SHP77 (cell line): ENCODE measurements at regions not wholly inside any gene's neighbourhood (a gene's known extent, or its start where the extent isn't known, plus 50 kb on each side); places are given as distances from the start of the nearest gene placed in this dataset.

Source experiments
- DNase-seq, 2 experiments: peaks; one replicate each; lab custom pipeline; 2025; lab: John Stamatoyannopoulos, UW

GRCh38 chr14:101504096-101504948 lies 57.0 kb upstream of the DIO3 start:
- no peak for DNase-seq

DNA sequence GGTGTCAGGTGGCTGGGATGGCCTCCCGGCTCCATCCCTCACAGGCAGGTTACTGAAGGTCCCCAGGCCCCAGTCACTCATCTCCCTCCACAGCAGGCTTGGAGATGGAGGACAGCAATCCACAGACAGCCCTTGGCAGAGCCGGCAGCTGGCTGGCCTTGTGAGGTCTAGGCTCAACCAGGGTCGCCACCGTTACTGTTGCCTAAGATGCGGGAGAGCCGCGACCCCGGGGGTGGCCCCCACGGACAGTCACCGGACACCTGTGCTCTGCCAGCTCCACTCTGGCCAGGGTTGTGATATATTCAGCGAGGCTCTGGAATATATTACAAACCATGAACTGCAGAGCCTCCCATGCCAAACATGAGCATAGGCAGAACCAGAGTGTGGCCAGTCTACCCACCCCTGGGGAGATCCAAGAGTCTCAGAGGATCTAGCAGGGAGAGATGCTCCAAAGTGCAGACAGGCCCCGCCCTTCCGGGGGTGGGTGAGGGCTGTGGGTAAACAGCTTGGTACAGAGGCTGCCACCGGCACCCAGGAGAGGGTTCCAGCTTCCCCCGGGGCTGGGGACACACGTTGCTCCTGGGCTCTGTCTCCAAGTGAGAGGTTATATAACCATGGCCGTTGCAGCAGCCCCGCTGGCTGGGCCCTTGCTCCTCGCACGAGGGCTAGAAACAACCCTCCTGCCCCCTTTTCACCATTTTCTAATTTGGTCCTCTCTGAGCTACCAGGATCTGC lies 55.9 kb upstream of the DIO3 start:
- no peak for DNase-seq

DNA sequence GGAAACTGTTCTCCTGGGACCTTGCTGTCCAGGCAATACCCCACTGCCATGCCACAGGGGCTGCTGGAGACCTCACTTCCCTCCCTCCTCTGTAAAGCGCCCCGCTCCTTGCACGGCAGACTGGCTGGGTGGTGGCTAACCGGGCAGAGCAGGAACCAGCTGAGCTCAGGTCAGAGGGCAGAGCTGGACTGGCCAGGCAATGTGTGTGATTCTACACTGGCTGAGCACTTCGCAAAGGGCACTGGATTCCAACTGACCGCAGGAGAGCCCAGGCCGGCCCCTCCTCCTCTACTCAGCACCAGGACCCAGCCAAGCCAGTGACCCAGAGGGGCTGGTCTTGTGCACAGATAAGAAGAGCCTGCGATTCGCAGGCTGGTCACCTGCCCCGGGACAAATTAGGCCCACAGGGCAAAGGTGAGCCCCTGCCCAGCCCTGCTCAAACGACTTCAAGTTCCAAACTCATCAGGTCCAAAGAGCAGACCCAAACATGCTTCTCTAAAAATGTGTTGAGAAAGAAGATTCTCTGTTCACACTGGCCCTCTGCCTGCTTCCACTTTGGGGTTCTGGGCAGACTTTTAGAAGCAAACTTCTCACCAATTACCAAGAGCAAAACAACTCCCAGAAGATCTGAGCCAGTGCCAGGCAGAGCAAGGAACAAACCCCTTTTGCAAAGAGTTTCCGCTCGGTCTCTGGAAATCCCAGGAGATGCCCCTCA lies 54.9 kb upstream of the DIO3 start:
- DNase-seq = no peak

DNA sequence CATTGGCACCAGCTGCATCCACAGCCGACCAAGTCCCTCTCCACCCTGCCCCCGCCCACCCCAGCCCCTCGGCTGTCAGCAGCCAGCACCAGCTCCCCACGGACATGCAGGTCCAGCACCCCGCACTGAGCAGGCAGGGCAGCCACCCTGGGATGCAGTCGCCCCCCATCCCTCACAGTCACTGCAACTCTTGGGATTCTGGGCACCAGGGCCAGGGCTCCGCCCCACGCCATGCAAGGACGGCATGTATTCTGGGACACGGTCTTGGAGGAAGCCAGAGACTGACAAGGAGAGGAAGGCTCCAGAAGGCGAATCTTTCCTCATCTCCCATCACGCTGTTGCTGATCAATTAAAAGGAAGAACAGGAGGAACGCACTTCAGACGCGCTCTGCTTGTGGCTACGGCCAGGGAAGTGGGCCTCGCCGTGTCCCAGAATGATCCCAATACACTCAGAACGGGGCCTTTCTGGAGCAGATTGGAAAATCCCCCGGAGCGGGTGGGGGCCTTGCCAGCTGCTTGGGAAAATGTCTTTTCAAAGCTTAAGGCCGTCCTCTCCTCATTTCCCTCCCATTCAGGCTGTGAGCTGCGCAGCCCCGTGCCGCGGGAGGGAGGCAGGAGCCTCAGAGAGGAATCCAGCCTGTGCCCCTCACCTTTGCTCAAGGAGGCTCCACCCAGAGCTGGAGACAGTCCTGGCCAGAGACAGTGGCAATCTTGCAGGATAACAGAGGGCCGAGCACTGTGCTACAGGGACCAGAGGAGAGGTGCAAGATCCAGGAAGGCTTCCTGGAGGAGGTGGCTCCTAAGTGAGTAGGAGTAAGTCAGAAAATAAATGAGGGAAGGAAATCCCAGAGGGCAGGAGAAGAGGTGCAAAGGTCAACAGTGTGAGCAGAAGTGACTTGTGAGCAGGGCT lies 54.1 kb upstream of the DIO3 start:
- no peak for DNase-seq

- DNase-seq = no peak
These were observed 53.5 kb upstream of the DIO3 start for GRCh38 chr14:101507836-101508150.

DNA sequence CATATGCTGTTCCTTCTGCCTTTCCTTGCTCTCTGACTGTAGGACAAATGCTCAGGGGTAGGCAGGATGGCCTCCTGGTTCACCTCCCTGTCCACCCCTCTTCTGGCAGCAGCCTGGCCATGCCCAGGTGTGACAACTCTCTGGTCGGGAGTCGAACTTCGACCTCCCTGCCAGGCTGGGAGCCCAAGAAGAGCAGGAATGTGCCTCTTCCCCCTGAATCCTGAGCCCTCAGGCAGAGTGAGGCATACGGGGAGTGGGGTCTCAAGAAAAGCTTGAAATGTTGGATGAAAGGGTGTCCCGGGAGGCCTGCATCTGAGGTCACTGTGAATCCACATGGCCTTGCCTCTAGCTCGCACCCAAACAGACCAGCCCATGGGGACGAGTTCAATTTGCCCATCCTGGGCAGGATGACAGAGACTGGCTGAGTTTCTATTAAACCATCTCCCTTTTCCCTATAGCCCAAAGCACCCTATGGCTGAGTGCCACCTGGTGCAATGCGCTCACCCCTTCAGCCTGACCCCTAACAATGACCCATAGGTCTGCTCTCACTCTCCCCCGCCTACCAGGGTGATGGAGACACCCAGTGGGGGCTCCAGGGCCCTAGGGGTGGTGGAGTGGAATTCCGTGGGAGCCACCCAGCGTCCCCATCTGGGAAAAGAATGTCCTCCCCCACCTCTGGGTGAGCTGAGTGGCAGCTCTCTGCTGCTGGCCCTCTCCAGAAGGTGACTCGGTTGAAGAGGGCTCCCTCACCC lies 52.9 kb upstream of the DIO3 start:
- no peak for DNase-seq

GRCh38 chr14:101508948-101509729 lies 52.2 kb upstream of the DIO3 start:
- DNase-seq = no peak

GRCh38 chr14:101509730-101510371 lies 51.4 kb upstream of the DIO3 start:
- DNase-seq = no peak

DNA sequence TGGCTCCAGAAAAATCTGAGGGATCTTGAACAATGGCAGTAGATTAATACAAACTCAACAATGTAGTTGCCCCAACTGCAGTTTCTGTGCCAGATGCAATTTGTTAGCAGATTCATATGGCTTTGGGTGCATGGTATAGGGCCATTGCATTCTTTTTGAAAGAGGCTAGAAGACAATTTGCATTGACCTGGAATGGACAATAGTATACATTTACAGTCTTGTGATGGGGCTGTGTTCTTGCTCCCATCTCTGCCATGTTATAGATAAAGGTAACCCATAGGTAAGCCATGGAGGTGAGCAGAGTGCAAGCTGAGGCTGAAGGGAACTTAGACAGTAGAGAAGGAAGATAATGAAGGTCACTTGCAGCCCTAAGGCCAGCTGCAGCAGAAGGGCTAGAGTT lies 50.1 kb upstream of the DIO3 start:
- no peak for DNase-seq
